Central memory CD4-positive, alpha-beta T cell (primary cell): ENCODE measurements at regions not wholly inside any gene's neighbourhood (a gene's known extent, or its start where the extent isn't known, plus 50 kb on each side); places are given as distances from the start of the nearest gene placed in this dataset.
"Not testable (repeated sequence)": the region's sequence is repeated elsewhere in the genome, so short reads cannot be mapped to it uniquely, and the experiment has no call there.

Source experiments
- DNase-seq: peaks from one replicate; pipeline ENCODE4 v3.0.0; 2022

DNA sequence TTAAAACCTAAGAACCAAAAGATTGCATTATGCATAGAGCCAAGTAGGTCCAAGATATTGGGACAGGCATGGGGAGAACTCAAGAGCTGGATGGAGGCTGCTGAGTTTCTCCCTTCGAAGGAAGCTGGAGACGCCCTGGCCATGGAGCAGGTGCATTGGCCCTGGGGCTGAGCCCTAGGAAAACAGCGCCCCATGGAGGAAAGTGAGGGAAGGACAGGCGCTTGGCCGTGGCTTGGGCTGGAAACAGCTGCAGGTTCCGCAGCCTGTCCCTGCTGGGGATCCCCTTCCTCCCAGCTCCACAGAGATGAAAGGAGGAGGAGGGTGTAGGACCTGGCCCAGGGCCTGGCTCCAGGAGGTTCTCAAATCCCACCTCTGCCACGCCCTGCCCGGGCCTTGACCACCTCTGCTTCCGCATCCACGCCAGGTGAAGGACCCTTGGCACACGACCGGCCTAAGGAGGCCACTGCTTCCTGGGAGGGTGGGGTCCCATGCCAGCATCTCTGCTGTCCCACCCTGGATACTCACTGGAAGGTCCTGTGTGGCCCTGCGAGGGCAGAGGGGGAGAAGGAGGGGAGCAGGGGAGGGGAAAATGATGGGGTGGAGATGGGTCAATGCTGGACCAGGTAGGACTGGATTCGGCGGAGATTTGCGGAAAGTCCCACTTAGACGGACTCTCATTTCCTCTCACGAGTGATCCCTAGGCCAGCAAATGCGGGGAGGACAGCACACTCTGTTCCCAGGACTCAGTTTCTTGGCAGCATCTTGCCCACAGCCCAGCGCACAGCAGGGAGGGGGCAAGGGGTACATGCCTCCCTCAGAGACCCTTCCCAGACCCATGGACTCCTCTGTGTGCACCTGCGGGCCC lies 258.6 kb upstream of the TCERG1L start:
- DNase-seq: no peak

GRCh38 chr10:131570716-131571307 lies 259.3 kb upstream of the TCERG1L start:
- no peak for DNase-seq

DNA sequence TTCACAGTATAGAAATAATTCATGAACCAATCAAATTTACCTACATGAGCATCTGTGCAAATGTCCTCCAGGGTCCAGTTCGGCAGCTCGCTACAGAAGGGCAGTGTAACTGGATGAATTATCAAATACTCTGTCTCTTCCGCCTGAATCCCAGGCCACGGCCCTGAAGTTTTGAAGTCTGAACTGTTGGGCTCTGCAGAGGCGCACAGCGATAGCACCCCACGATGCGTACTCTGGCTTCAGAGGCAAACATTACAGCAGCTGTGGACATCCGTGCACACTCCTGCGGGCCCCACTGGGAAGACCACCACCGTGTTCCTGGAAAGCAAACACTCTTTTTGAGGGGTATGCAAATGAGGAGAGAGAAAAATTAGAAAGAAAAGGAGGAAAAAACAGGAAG lies 259.8 kb upstream of the TCERG1L start:
- DNase-seq: no peak

DNA sequence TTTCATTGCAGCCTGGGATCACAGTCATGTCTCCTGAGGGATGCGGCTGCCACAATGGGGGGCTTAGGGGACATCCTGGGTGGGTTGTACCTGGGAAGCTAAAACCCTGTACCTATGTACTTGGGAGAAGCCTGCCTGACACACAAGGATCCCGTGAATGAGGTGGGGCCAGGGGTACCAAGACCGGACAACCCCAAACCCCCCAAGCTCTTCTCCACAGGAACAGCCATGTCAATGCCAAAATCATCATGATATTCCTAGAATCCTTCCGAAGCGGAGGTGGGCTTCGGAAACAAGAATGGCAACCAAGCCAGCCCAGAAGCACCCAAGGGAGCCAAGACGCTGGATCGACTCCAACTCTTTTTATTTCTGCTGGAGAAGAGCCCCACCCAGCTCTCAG lies 260.3 kb upstream of the TCERG1L start:
- DNase-seq: no peak

GRCh38 chr10:131573256-131573655 lies 261.7 kb upstream of the TCERG1L start:
- no peak for DNase-seq

DNA sequence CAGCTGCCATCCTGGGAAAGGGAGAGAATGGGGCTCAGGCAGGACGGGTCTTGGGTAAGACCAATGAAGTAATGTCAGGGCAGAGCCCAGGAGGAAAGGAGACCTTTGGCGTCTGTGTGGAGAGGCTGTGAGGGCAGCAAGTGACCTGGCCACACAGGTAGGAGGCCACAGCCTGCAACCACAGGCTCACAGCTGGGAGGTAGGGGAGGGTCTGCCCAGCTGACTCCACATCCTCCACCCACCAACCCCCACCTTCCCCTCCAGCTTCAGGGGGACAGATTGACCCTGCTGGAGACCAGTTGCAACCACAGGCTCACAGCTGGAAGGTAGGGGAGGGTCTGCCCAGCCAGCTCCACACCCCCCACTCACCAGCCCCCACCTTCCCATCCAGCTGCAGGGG lies 262.2 kb upstream of the TCERG1L start:
- no peak for DNase-seq

- DNase-seq: no peak
Observed at GRCh38 chr10:131574363-131574706, 262.8 kb upstream of the TCERG1L start.

GRCh38 chr10:131574707-131575430 lies 263.3 kb upstream of the TCERG1L start:
- DNase-seq: no peak

DNA sequence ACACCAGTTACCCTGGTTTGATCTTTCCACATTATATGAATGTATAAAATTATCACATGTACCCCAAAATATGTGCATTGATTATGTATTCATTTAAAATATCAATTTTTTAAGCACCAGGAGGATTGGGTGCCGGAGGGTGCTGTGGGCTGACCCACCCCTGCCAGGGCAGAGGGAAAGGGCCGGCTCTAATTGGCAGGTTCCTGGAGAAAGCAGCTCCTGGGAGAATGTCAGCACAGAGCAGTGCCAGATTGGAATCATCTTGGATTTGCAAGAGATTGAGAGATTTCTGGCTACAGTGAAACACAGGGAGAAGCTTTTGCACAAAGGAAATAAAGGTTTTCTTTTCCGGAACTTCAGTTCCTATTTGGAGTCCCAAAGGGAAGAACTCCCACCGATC lies 264.4 kb upstream of the TCERG1L start:
- no peak for DNase-seq

DNA sequence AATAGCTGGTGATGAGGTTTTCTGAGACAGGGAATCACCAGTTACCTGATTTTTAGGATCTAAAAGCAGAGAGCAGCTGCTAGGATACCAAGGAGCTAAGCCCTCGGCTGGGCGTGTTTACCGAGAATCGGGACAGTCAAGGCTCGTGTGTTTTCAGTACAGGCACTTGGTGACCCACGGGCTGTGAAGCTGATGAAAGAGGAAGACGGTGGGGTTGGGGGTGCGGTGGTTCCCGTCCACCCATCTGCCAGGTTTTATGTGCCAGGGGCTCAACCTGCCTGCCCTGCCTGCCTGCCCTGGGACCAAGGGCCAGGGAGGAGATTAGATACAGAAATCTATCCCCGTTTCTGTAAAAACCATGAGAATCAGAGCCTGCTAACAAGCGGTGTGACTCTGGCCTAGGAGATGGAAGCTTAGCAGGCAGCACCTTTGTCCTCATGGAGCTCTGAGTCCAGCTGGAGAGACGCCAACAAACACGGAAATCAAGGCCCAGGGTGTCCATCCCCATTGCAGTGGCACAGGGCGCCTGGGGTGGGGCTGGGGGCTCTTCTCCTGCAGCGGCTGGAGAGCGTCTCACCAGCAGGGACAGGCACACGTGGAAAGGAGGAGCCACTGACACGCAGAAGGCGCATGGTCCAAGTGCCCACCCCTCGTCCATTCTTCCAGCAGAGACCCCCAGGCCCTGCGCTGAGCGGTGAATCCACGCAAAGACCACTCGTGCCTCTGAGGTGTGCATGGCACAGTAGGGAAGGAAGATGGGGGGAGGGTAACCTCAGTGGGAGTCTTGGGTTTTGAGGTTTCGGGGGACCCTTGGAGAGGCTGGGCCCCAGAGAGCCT lies 265.0 kb upstream of the TCERG1L start:
- DNase-seq: no peak

GRCh38 chr10:131577178-131577555 lies 265.6 kb upstream of the TCERG1L start:
- DNase-seq: no peak

GRCh38 chr10:131577786-131578471 lies 266.4 kb upstream of the TCERG1L start:
- DNase-seq: no peak

DNA sequence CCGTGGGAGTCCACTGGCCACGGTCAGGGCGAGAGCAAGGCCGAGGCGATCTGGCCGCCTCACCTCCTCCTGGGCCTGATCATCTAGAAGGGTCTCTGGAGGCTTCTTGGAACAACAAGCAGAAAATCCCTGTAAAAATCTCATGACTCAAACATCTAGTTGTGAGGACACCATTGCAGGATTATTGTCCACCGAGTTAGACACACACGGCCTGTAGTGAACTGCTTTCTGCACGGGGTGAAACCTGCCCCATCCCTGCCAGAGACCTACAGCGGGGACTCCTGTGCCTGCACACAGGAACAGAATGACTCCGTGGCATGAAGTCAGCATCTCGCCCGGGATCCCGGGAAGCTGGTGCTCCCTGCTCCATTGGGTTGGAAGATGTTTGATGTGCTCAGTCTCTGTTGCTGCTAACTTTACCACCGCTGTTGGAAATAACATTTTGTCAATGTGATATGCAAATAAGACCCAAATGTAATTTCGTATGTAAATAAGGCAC lies 267.0 kb upstream of the TCERG1L start:
- DNase-seq: no peak

- no peak for DNase-seq
Observed at GRCh38 chr10:131579251-131580071, 267.9 kb upstream of the TCERG1L start.

GRCh38 chr10:131580076-131580652 lies 268.6 kb upstream of the TCERG1L start:
- DNase-seq: no peak

GRCh38 chr10:131580674-131581073 lies 269.2 kb upstream of the TCERG1L start:
- no peak for DNase-seq

DNA sequence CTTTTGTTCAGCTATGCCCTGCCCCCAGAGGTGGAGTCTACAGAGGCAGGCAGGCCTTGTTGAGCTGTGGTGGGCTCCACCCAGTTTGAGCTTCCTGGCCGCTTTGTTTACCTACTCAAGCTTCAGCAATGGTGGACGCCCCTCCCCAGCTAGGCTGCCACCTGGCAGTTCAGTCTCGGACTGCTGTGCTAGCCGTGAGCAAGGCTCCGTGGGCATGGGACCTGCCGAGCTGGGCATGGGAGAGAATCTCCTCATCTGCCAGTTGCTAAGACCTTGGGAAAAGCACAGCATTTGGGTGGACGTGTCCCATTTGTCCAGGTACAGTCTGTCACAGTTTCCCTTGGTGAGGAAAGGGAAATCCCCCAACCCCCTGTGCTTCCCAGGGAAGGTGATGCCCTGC lies 270.0 kb upstream of the TCERG1L start:
- not testable (repeated sequence) for DNase-seq

DNA sequence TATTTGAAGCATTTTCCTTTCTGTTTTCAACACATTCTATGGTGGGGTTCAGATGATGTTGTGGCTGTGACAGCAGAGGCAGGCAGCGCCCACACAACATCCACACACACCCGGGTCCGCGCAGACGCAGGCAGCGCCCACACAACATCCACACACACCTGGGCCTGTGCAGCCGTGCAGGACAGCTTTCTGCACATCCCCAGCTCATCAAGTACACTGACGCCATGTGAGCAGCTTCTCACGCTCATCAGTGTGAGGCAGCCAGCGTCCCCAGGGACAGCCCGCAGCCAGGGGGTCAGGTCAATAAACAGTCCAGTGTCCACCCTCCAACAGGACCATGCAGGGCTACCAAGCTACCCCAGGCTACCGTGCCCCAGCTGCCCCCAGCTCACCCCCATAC lies 272.8 kb upstream of the TCERG1L start:
- no peak for DNase-seq

GRCh38 chr10:131585761-131586160 lies 274.2 kb upstream of the TCERG1L start:
- DNase-seq: no peak

- no peak for DNase-seq
Observed at GRCh38 chr10:131586958-131587357, 275.4 kb upstream of the TCERG1L start.
